Tibial nerve (tissue), 4 donors: ENCODE measurements at regions not wholly inside any gene's neighbourhood (a gene's known extent, or its start where the extent isn't known, plus 50 kb on each side); places are given as distances from the start of the nearest gene placed in this dataset.

Experiments used
- DNase-seq, 2 donors: peaks; one replicate each; pipeline ENCODE4 v3.0.0-alpha.2; 2019; ENCODE audit warnings: low spot score in 2 of 2
- H3K27ac ChIP-seq, 4 donors: fragments of 200-600 bp; sonication (generic) in 3 of 4; one replicate each; pipeline ENCODE4 v1.5.1; 2017 to 2019; ENCODE audit warnings: mild to moderate bottlenecking in 1 of 4
- H3K27me3 ChIP-seq, 2 donors: fragments of 200-600 bp; sonication (generic) in 1 of 2; one replicate each; pipeline versions ENCODE4 v1.5.1 to v1.6.0; 2017 to 2019
- H3K36me3 ChIP-seq, 3 donors: fragments of 200-600 bp; sonication (generic); one replicate each; pipeline ENCODE4 v1.5.1; 2018 to 2019
- H3K4me1 ChIP-seq, 4 donors: fragments of 200-600 bp; sonication (generic) in 3 of 4; one replicate each; pipeline ENCODE4 v1.5.1; 2017 to 2019
- H3K4me3 ChIP-seq, 4 donors: fragments of 200-600 bp; sonication (generic) in 3 of 4; one replicate each; pipeline ENCODE4 v1.5.1; 2017 to 2019; ENCODE audit warnings: mild to moderate bottlenecking in 1 of 4, moderate library complexity in 1 of 4
- H3K9me3 ChIP-seq, 4 donors: fragments of 200-600 bp; sonication (generic) in 3 of 4; one replicate each; pipeline ENCODE4 v1.5.1; 2017 to 2019
- CTCF ChIP-seq, 5 experiments: fragments of 200-600 bp in 3 of 5; fragments of 450-650 bp in 2 of 5; sonication (generic) in 3 of 5; IDR thresholded peaks; one replicate each; pipeline ENCODE4 v1.5.1; 2016 to 2019; ENCODE audit warnings: antibody characterized with exemption in 5 of 5, mild to moderate bottlenecking in 3 of 5, moderate library complexity in 2 of 5
- EP300 ChIP-seq, 2 donors: sonication (generic); formaldehyde crosslinking; IDR thresholded peaks; one replicate each; pipeline ENCODE4 v1.6.1; 2017; ENCODE audit warnings: antibody characterized with exemption in 2 of 2, mild to moderate bottlenecking in 1 of 2
- POLR2A ChIP-seq, 2 donors: fragments of 450-650 bp; IDR thresholded peaks; one replicate each; pipeline ENCODE4 v1.6.1; 2017; ENCODE audit warnings: antibody characterized with exemption in 2 of 2, mild to moderate bottlenecking in 2 of 2, moderate library complexity in 2 of 2
- WGBS, 2 donors: methylation state at CpG; one replicate each; pipeline ENCODE4 v1.1.5; 2018; 5-methylcytosine and 5-hydroxymethylcytosine counted together

DNA sequence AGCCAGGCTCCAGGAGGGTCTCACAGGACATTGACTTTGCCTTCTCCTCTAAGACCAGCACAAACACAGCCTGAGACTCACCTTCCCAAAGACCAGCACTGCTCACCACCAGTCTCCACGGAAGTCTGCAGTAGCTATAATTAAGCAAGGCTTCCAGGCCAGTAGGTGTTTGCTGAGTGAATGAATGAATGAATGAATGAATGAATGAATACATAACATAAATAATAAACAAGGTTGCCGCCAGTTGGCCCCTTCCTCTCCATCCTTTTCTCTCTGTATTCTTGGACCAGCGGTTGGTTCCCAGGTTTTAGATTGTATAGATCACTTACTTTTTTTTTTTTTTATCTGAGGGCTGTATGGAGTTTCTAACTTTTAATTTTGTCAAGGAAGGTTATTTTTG lies 222.4 kb upstream of the ID2 start:
- Histone ChIP-seq H3K4me1 (peaks cover 0 to 12% (median 4%) of the 10 kb centered on the region in 4 donors), H3K9me3 (no peaks in the 10 kb centered on the region), H3K4me3 (no peak overlapping the region), H3K27me3 (peaks cover 0 to 27% of the 10 kb centered on the region in 2 donors), H3K27ac (no peak overlapping the region), H3K36me3 (no peaks in the 10 kb centered on the region)
- DNase-seq = no peak
- no peak for TF ChIP-seq CTCF (IDR thresholded peaks at IDR 0.05)
- TF ChIP-seq POLR2A (IDR thresholded peaks at IDR 0.05) = no peak
- TF ChIP-seq EP300 (IDR thresholded peaks at IDR 0.05) = no peak
- 93 to 99% methylated on average over 3 of the region's 3 CpGs for WGBS, 2 donors

GRCh38 chr2:8461341-8461740 lies 220.5 kb upstream of the ID2 start:
- DNase-seq = no peak
- peaks cover 0 to 27% of the 10 kb centered on the region in 2 donors for H3K27me3 ChIP-seq

GRCh38 chr2:8462280-8462679 lies 219.6 kb upstream of the ID2 start:
- Histone ChIP-seq H3K4me1 (peaks cover 0 to 3% (median under 1%) of the 10 kb centered on the region in 4 donors), H3K36me3 (no peaks in the 10 kb centered on the region), H3K27ac (no peak overlapping the region), H3K27me3 (peaks cover 0 to 19% of the 10 kb centered on the region in 2 donors), H3K9me3 (no peaks in the 10 kb centered on the region), H3K4me3 (no peak overlapping the region)
- DNase-seq = no peak
- 81 to 89% methylated on average over 1 of the region's 1 CpG for WGBS, 2 donors
- TF ChIP-seq CTCF (IDR thresholded peaks at IDR 0.05) (no peak), EP300 (IDR thresholded peaks at IDR 0.05) (no peak), POLR2A (IDR thresholded peaks at IDR 0.05) (no peak)

More at GRCh38 chr2:8461341-8461740, 220.5 kb upstream of the ID2 start:
- Histone ChIP-seq H3K4me3 (no peak overlapping the region), H3K36me3 (no peaks in the 10 kb centered on the region), H3K27ac (no peak overlapping the region), H3K4me1 (peaks cover 0 to 12% (median 4%) of the 10 kb centered on the region in 4 donors), H3K9me3 (no peaks in the 10 kb centered on the region)
- 95 to 100% methylated on average over 1 of the region's 1 CpG for WGBS, 2 donors
- TF ChIP-seq EP300 (IDR thresholded peaks at IDR 0.05) (no peak), POLR2A (IDR thresholded peaks at IDR 0.05) (no peak), CTCF (IDR thresholded peaks at IDR 0.05) (no peak)

- Histone ChIP-seq H3K9me3 (no peaks in the 10 kb centered on the region), H3K27ac (no peak overlapping the region), H3K27me3 (peaks cover 0 to 11% of the 10 kb centered on the region in 2 donors), H3K4me1 (no peaks in the 10 kb centered on the region), H3K4me3 (no peak overlapping the region), H3K36me3 (no peaks in the 10 kb centered on the region)
- no peak for TF ChIP-seq EP300 (IDR thresholded peaks at IDR 0.05)
- no peak for TF ChIP-seq CTCF (IDR thresholded peaks at IDR 0.05)
- no peak for TF ChIP-seq POLR2A (IDR thresholded peaks at IDR 0.05)
- DNase-seq = no peak
- 74 to 80% methylated on average over 18 of the region's 18 CpGs for WGBS, 2 donors
Observed at GRCh38 chr2:8462899-8463648, 218.8 kb upstream of the ID2 start.

- no peaks in the 10 kb centered on the region for H3K36me3 ChIP-seq
- no peak overlapping the region for H3K27ac ChIP-seq
- no peaks in the 10 kb centered on the region for H3K4me1 ChIP-seq
- no peak for DNase-seq
- H3K9me3 ChIP-seq = no peaks in the 10 kb centered on the region
- 83 to 87% methylated on average over 3 of the region's 3 CpGs for WGBS, 2 donors
- TF ChIP-seq CTCF (IDR thresholded peaks at IDR 0.05) (no peak), EP300 (IDR thresholded peaks at IDR 0.05) (no peak), POLR2A (IDR thresholded peaks at IDR 0.05) (no peak)
- H3K27me3 ChIP-seq = no peaks in the 10 kb centered on the region
- H3K4me3 ChIP-seq = no peak overlapping the region
Observed at GRCh38 chr2:8465560-8465959, 216.3 kb upstream of the ID2 start.
